ENCODE measurements at regions not wholly inside any gene's neighbourhood (a gene's known extent, or its start where the extent isn't known, plus 50 kb on each side); places are given as distances from the start of the nearest gene placed in this dataset.

DNA sequence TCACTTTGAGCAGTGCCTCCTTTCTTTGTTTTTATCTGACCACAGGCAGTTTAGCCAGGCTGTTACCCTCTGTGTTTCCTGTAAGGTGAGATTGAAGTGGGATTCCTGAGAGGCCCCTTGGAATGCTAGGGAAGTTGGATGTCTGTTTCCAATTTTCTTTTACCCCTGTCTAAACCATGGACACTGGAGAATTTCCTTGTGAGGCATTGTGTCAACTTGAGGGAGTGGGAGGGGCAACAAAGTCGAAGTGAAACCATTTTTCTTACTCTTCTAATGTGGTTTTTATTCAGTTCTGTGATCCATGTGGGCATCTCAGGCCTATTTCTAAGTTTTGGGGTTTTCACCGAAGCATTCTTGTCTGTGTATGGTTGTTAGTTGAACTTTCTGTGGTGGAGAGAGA is 296.1 kb upstream of the UGT8 start:
- 71 to 75% methylated on average over 2 of the region's 2 CpGs for WGBS, 2 donors
- Histone ChIP-seq H3K4me1 (ENCODE audit: control insufficient read depth in 5 of 5, insufficient read depth in 5 of 5, low read length in 5 of 5) (peaks cover 0 to 4% (median 0%) of the 10 kb centered on the region in 5 donors), H3K27me3 (ENCODE audit: control insufficient read depth in 3 of 3, insufficient read depth in 3 of 3, low read length in 2 of 3) (no peaks in the 10 kb centered on the region), H3K36me3 (ENCODE audit: control insufficient read depth in 4 of 4, insufficient read depth in 4 of 4, low read length in 4 of 4) (no peaks in the 10 kb centered on the region), H3K27ac (ENCODE audit: low read depth in 1 of 2, low read length in 1 of 2) (no peak overlapping the region), H3K9me3 (ENCODE audit: control insufficient read depth in 4 of 4, insufficient read depth in 3 of 4, low read length in 3 of 4) (no peaks in the 10 kb centered on the region), H3K4me3 (no peak overlapping the region), H3K9ac (ENCODE audit: insufficient read depth in 1 of 2, low read length in 2 of 2) (no peak overlapping the region)
- TF ChIP-seq, protein P1, sequence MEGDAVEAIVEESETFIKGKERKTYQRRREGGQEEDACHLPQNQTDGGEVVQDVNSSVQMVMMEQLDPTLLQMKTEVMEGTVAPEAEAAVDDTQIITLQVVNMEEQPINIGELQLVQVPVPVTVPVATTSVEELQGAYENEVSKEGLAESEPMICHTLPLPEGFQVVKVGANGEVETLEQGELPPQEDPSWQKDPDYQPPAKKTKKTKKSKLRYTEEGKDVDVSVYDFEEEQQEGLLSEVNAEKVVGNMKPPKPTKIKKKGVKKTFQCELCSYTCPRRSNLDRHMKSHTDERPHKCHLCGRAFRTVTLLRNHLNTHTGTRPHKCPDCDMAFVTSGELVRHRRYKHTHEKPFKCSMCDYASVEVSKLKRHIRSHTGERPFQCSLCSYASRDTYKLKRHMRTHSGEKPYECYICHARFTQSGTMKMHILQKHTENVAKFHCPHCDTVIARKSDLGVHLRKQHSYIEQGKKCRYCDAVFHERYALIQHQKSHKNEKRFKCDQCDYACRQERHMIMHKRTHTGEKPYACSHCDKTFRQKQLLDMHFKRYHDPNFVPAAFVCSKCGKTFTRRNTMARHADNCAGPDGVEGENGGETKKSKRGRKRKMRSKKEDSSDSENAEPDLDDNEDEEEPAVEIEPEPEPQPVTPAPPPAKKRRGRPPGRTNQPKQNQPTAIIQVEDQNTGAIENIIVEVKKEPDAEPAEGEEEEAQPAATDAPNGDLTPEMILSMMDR (IDR thresholded peaks at IDR 0.05; ENCODE audit: control extremely low read depth, extremely low read depth), result no peak
- no peak for DNase-seq
- ATAC-seq (ENCODE audit: insufficient read depth, low FRiP score), result no peak

DNA sequence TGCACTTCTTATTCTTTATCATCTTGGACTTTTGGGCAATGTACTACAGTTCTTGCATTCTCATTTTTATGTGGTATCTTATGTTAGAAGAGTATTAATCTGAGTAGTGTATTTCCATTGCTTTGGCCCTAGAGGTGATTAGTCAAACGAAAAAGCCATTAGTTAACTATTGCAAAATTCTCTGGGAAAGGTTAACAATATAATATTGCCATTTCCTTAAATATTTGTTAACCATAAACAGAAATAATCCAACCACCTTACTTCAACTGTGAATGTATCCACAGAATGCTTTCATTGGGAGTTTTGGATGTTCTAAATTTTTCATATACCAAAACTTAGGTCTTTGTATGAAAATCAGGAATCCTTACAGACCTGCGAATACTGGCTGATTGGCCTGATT is 294.6 kb upstream of the UGT8 start:
- Histone ChIP-seq H3K9me3 (ENCODE audit: control insufficient read depth in 4 of 4, insufficient read depth in 3 of 4, low read length in 3 of 4) (no peaks in the 10 kb centered on the region), H3K27me3 (ENCODE audit: control insufficient read depth in 3 of 3, insufficient read depth in 3 of 3, low read length in 2 of 3) (no peaks in the 10 kb centered on the region), H3K4me1 (ENCODE audit: control insufficient read depth in 5 of 5, insufficient read depth in 5 of 5, low read length in 5 of 5) (peaks cover 0 to 4% (median 0%) of the 10 kb centered on the region in 5 donors), H3K36me3 (ENCODE audit: control insufficient read depth in 4 of 4, insufficient read depth in 4 of 4, low read length in 4 of 4) (no peaks in the 10 kb centered on the region), H3K9ac (ENCODE audit: insufficient read depth in 1 of 2, low read length in 2 of 2) (no peak overlapping the region), H3K4me3 (no peak overlapping the region), H3K27ac (ENCODE audit: low read depth in 1 of 2, low read length in 1 of 2) (no peak overlapping the region)
- TF ChIP-seq, protein P1 (IDR thresholded peaks at IDR 0.05; ENCODE audit: control extremely low read depth, extremely low read depth), result no peak
- no peak for ATAC-seq (ENCODE audit: insufficient read depth, low FRiP score)
- DNase-seq, result no peak
- WGBS, 2 donors, result 77% methylated on average over 2 of the region's 2 CpGs

DNA sequence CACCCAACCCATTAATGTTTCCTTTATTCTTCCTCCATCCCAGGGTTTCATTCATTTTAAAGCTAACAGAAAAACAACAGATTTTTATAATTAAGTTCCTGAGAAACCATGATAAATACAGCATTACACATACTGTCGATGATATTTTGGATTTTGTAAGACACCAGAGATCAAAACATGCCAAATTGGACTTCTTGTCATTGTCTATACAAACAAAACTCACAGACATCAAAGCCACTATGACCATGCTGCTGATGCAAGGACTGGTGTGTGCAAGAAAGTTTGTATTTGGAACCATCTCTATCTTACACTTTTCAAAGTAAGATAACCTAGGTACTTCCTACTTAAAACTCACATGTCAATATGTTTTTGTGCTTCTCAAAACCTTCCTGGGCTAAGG is 294.0 kb upstream of the UGT8 start:
- DNase-seq (no peak), ATAC-seq (ENCODE audit: insufficient read depth, low FRiP score) (no peak)
- H3K36me3 ChIP-seq (ENCODE audit: control insufficient read depth in 4 of 4, insufficient read depth in 4 of 4, low read length in 4 of 4), result no peaks in the 10 kb centered on the region
- H3K9me3 ChIP-seq (ENCODE audit: control insufficient read depth in 4 of 4, insufficient read depth in 3 of 4, low read length in 3 of 4), result no peaks in the 10 kb centered on the region
- 52 to 67% methylated on average over 1 of the region's 1 CpG for WGBS, 2 donors
- peaks cover 0 to 4% (median 0%) of the 10 kb centered on the region in 5 donors for H3K4me1 ChIP-seq (ENCODE audit: control insufficient read depth in 5 of 5, insufficient read depth in 5 of 5, low read length in 5 of 5)
- no peak overlapping the region for H3K9ac ChIP-seq (ENCODE audit: insufficient read depth in 1 of 2, low read length in 2 of 2)
- H3K27ac ChIP-seq (ENCODE audit: low read depth in 1 of 2, low read length in 1 of 2), result no peak overlapping the region
- H3K27me3 ChIP-seq (ENCODE audit: control insufficient read depth in 3 of 3, insufficient read depth in 3 of 3, low read length in 2 of 3), result no peaks in the 10 kb centered on the region
- TF ChIP-seq, protein P1 (IDR thresholded peaks at IDR 0.05; ENCODE audit: control extremely low read depth, extremely low read depth), result no peak
- H3K4me3 ChIP-seq, result no peak overlapping the region

DNA sequence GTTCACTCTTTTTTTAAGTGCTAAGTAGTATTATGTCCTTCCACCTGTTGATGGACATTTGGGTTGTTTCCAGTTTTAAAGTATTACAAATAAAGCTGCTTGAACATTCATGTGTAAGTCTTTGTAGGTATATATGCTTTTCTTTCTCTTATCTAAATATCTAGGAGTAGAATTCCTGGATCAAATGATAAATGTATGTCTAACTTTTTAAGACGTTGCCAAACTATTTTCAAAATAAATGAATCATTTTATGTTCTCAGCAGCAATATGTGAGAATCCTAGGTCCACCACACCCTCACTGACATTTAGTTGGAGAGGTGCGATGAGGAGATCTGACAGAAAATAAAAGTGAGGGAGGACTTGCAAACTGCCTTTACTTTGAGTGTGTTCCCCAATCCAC is 291.7 kb upstream of the UGT8 start:
- Histone ChIP-seq H3K4me3 (no peak overlapping the region), H3K27me3 (ENCODE audit: control insufficient read depth in 3 of 3, insufficient read depth in 3 of 3, low read length in 2 of 3) (no peaks in the 10 kb centered on the region), H3K36me3 (ENCODE audit: control insufficient read depth in 4 of 4, insufficient read depth in 4 of 4, low read length in 4 of 4) (no peaks in the 10 kb centered on the region), H3K4me1 (ENCODE audit: control insufficient read depth in 5 of 5, insufficient read depth in 5 of 5, low read length in 5 of 5) (peaks cover 0 to 10% (median 0%) of the 10 kb centered on the region in 5 donors), H3K27ac (ENCODE audit: low read depth in 1 of 2, low read length in 1 of 2) (no peak overlapping the region), H3K9me3 (ENCODE audit: control insufficient read depth in 4 of 4, insufficient read depth in 3 of 4, low read length in 3 of 4) (no peaks in the 10 kb centered on the region), H3K9ac (ENCODE audit: insufficient read depth in 1 of 2, low read length in 2 of 2) (no peak overlapping the region)
- TF ChIP-seq, protein P1 (IDR thresholded peaks at IDR 0.05; ENCODE audit: control extremely low read depth, extremely low read depth), result no peak
- WGBS, 2 donors, result 64 to 79% methylated on average over 2 of the region's 2 CpGs
- no peak for DNase-seq
- no peak for ATAC-seq (ENCODE audit: insufficient read depth, low FRiP score)

Data from lung (tissue), 11 donors.